HG03097 (cell line): ENCODE measurements at regions not wholly inside any gene's neighbourhood (a gene's known extent, or its start where the extent isn't known, plus 50 kb on each side); places are given as distances from the start of the nearest gene placed in this dataset.

Experiments used
- ATAC-seq: cut with Tn5 transposase; IDR thresholded peaks from one replicate; pipeline ENCODE4 v1.9.1; 2021; ENCODE audit not compliant: unreplicated experiment, low FRiP score

DNA sequence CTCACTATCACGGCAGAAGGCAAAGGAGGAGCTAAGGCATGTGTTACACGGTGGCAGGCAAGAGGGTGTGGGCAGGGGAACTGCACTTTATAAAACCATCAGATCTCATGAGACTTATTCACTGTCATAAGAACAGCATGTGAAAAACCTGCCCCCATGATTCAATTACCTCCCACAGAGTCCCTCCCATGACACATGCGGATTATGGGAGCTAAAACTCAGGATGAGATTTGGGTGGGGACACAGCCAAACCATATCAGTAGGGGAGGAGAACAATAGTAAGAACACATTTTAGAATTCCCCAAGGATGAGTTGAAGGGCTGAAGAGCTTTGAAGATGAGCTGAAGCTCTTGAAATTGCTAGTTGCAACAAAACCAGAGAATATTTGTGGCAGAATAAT is 287.9 kb downstream of the SMARCA2 start:
- ATAC-seq: no peak

DNA sequence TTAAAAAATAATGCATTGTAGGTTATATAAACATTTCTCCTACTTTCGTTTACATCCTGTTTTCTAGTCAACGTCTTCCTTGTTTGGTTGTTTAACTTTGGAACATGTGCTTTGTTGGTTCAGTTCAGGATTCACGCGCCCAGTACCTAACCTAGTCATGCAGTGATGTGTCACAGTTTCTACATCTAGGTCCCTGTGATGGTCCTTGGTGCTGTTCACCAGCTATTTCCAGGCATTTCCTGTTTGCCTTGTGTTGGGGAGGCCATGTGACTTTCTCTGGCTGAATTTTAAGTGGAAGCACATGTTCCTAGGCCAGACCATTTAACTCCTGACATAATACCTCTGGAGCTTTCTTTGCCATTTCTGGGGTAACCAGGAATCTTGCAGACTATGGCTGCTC is 292.3 kb downstream of the SMARCA2 start:
- no peak for ATAC-seq

DNA sequence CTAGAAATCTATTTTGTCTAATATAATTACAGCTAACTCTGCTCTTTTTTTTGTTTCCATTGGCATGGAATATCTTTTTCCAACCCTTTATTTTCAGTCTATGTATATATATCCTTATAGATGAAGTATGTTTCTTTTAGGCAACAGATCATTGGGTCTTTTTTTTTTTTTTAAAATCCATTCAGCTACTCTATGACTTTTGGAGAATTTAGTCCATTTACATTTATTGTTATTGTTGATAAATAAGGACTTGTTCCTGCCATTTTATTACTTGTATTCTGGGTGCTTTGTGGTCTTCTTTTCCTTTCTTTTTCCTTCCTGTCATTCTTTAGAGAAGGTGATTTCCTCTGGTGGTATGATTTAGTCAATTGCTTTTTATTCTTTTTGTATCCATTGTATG is 296.8 kb downstream of the SMARCA2 start:
- no peak for ATAC-seq

GRCh38 chr9:2313512-2313911 is 298.4 kb downstream of the SMARCA2 start:
- ATAC-seq: no peak

GRCh38 chr9:2317591-2317990 is 302.4 kb downstream of the SMARCA2 start:
- no peak for ATAC-seq

DNA sequence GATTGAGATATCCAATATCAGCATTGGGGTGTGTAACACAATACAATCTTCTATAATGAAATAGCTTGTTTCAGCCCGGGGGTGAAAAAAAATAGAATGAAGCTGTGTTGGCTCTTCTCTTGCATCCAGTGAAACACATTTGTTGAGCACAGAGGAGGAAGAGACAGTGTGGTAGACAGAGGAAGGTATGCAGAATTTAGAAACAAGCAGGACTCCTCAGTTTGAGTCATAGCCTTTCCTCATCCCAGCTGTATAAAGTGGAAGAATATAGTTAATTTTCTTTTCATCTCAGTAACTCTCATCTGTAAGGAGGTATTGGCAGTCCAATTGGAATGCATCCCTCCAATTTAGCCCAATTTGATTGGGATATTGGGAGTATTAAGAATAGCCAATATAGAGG is 302.2 kb upstream of the VLDLR start:
- ATAC-seq: no peak

GRCh38 chr9:2320114-2320513 is 301.5 kb upstream of the VLDLR start:
- no peak for ATAC-seq

GRCh38 chr9:2320632-2321031 is 301.0 kb upstream of the VLDLR start:
- no peak for ATAC-seq

GRCh38 chr9:2321523-2322148 is 300.0 kb upstream of the VLDLR start:
- no peak for ATAC-seq

GRCh38 chr9:2324742-2325141 is 296.8 kb upstream of the VLDLR start:
- ATAC-seq: no peak

DNA sequence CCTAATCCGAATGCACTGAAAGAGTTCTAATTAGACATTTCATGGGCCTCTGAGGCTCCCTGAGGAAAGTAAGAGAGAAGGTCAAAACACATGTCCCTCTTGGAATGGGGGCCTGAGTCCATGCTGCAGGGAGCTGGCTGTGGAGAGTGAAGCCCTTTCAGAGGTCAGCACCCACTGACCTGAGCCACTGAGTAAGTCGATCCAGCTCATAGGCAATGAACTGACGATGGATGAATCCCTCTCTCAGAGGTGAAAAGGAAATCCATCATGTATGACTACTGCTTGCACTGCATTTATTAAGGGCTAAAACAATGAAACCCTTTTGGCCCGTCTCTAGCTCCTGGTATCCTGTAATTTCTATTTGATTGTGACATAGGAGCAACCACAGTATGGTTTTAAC is 288.9 kb upstream of the VLDLR start:
- no peak for ATAC-seq

DNA sequence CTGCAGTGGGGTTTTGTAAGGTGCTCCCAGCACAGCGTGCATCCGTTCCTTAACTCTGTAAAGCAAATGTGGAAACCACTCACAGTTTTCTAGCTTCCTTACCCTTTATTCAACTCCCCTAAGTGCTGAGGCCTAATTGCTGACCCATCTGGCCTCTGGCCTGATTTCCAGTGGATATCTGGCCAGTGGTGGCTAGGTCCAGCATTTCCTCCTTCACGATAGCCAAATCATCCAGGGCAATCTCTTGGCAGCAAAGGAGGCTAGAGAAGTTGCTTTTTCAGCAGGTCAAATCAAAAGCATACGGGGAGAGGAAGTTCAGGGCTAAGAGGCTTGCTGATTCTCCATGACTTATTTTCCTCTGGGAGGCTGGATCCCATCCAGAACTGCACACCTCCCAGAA is 286.3 kb upstream of the VLDLR start:
- ATAC-seq: no peak

- ATAC-seq: no peak
Observed at GRCh38 chr9:2336055-2336454, 285.5 kb upstream of the VLDLR start.

DNA sequence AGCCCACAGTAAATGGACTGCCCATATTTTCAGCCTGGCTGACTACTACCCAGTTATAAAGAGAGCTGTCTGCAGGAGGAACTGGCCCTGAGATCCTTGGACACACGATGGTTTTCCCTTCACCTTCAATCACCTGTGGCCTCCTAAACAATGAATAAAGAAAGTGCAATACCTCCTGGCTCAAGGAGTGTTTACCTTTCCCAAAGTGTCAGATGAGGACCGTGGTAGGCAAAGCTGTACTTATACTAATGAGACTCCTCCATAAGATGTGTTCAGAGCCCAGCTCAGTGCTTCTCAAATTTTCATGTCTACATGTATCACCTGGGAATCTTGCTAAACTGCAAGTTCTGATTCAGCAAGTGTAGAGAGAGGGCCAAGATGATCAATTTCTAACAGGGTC is 284.5 kb upstream of the VLDLR start:
- ATAC-seq: no peak

GRCh38 chr9:2337627-2338026 is 284.0 kb upstream of the VLDLR start:
- no peak for ATAC-seq

GRCh38 chr9:2338777-2339365 is 282.7 kb upstream of the VLDLR start:
- ATAC-seq: no peak

DNA sequence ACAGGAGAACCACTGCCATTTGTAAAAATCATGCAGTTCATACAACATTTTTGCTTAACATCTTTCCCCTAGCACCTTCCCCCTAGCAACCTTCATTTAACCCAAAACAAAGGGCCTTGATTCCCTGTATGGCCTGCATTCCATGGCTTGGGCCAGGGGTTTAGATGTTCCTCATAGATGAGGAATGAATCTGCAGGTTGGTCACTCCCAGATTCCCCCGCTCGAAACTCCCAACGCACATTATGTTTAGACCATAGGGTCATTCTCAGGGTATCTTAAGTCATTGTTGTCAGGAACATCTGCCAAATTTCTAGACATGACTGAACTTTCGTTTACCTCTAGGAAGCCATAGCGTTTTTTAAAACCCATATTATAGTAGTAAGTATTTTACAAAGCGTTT is 282.2 kb upstream of the VLDLR start:
- no peak for ATAC-seq

GRCh38 chr9:2340046-2340760 is 281.4 kb upstream of the VLDLR start:
- ATAC-seq: no peak

DNA sequence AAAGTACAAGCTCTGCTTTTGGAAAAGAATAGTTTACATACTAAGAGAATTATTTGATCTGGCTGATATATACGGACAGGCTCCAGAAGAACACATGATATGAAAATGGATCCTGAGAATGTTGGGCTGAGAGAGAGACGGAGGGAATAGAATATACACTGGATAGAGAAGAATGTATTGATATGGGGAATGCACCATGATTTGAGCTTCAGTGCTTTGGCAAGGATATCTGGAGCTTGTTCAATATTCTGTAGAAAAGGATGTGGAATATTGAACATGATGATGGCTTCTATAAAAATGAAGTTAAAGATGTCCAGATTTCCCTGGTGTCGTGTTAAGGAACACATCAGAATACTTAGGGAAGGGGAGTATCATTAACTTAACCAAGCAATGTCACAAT is 280.5 kb upstream of the VLDLR start:
- ATAC-seq: no peak

GRCh38 chr9:2341956-2342355 is 279.6 kb upstream of the VLDLR start:
- ATAC-seq: no peak

- no peak for ATAC-seq
Observed at GRCh38 chr9:2343756-2344155, 277.8 kb upstream of the VLDLR start.

- no peak for ATAC-seq
Observed at GRCh38 chr9:2344436-2344835, 277.2 kb upstream of the VLDLR start.
